ENCODE measurements at regions not wholly inside any gene's neighbourhood (a gene's known extent, or its start where the extent isn't known, plus 50 kb on each side); places are given as distances from the start of the nearest gene placed in this dataset.
"Not testable (repeated sequence)": the region's sequence is repeated elsewhere in the genome, so short reads cannot be mapped to it uniquely, and the experiment has no call there.

- H3K4me2 ChIP-seq (ENCODE audit: low read length), result no peak overlapping the region
- no peak overlapping the region for H3K27ac ChIP-seq (ENCODE audit: low read length)
- H4K20me1 ChIP-seq (ENCODE audit: low read length), result no peaks in the 10 kb centered on the region
- CTCF ChIA-PET, result interaction anchor here (0.5 kb wide), 1 partner anchor 156 kb away, joined by 4 read pairs; no protein-coding TSS in a partner anchor
- ATAC-seq (no peak), DNase-seq (no peak)
- POLR2A ChIA-PET (ENCODE audit: unreplicated experiment), result no interaction called here
- H3K9me3 ChIP-seq (ENCODE audit: low read length), result no peaks in the 10 kb centered on the region
- no TSS peak for BruUV-seq (replicated peaks)
- H2AFZ ChIP-seq (ENCODE audit: low read length), result no peak overlapping the region
- TF ChIP-seq EZH2 (IDR thresholded peaks at IDR 0.05; ENCODE audit: low read length, unreplicated experiment) (no peak), EZH2phosphoT487 (IDR thresholded peaks at IDR 0.05; ENCODE audit: borderline replicate concordance, low read length) (no peak), CTCF (conservative IDR thresholded peaks at IDR 0.05; ENCODE audit: low read depth, low read length) (no peak)
- H3K9me2 ChIP-seq (replicated peaks; ENCODE audit: low read length), result no peaks in the 10 kb centered on the region
- H3K79me2 ChIP-seq (ENCODE audit: low read length), result no peaks in the 10 kb centered on the region
- H3K4me3 ChIP-seq (ENCODE audit: low read length), result no peak overlapping the region
- no peaks in the 10 kb centered on the region for H3K36me3 ChIP-seq (ENCODE audit: low read depth, low read length)
- no peaks in the 10 kb centered on the region for H3F3A ChIP-seq (ENCODE audit: low read length, unreplicated experiment)
- H3K27me3 ChIP-seq (ENCODE audit: low read length), result no peaks in the 10 kb centered on the region
- no peaks in the 10 kb centered on the region for H3K4me1 ChIP-seq (ENCODE audit: insufficient read depth, low read length)
- intact Hi-C loops (cut with micrococcal nuclease), result loop anchor here (10.0 kb wide), 1 partner anchor 151 kb away; no protein-coding TSS in a partner anchor
- H3K9ac ChIP-seq (ENCODE audit: low read length), result no peak overlapping the region
Measured at GRCh38 chr13:38073931-38074330, 204.4 kb upstream of the TRPC4 start.

- no peak overlapping the region for H3K4me2 ChIP-seq (ENCODE audit: low read length)
- no peak overlapping the region for H3K9ac ChIP-seq (ENCODE audit: low read length)
- H3K4me1 ChIP-seq (ENCODE audit: insufficient read depth, low read length), result no peaks in the 10 kb centered on the region
- no peaks in the 10 kb centered on the region for H3K9me3 ChIP-seq (ENCODE audit: low read length)
- H3K79me2 ChIP-seq (ENCODE audit: low read length), result no peaks in the 10 kb centered on the region
- H3F3A ChIP-seq (ENCODE audit: low read length, unreplicated experiment), result no peaks in the 10 kb centered on the region
- no peaks in the 10 kb centered on the region for H3K9me2 ChIP-seq (replicated peaks; ENCODE audit: low read length)
- ChIA-PET CTCF (no interaction called here), POLR2A (ENCODE audit: unreplicated experiment) (no interaction called here)
- intact Hi-C loops (cut with micrococcal nuclease), result loop anchor here (10.0 kb wide), 1 partner anchor 152 kb away; no protein-coding TSS in a partner anchor
- no peak overlapping the region for H2AFZ ChIP-seq (ENCODE audit: low read length)
- H3K4me3 ChIP-seq (ENCODE audit: low read length), result no peak overlapping the region
- H3K27me3 ChIP-seq (ENCODE audit: low read length), result no peaks in the 10 kb centered on the region
- BruUV-seq (replicated peaks), result no TSS peak
- DNase-seq, result no peak
- ATAC-seq, result no peak
- H4K20me1 ChIP-seq (ENCODE audit: low read length), result no peaks in the 10 kb centered on the region
- TF ChIP-seq EZH2phosphoT487 (IDR thresholded peaks at IDR 0.05; ENCODE audit: borderline replicate concordance, low read length), result no peak
- TF ChIP-seq CTCF (conservative IDR thresholded peaks at IDR 0.05; ENCODE audit: low read depth, low read length), result no peak
- no peak for TF ChIP-seq EZH2 (IDR thresholded peaks at IDR 0.05; ENCODE audit: low read length, unreplicated experiment)
- H3K36me3 ChIP-seq (ENCODE audit: low read depth, low read length), result no peaks in the 10 kb centered on the region
- H3K27ac ChIP-seq (ENCODE audit: low read length), result no peak overlapping the region
Measured at GRCh38 chr13:38072696-38073095, 203.1 kb upstream of the TRPC4 start.

- intact Hi-C loops (cut with micrococcal nuclease), result loop anchor here (10.0 kb wide), 1 partner anchor 153 kb away; no protein-coding TSS in a partner anchor
- H3F3A ChIP-seq (ENCODE audit: low read length, unreplicated experiment); H4K20me1 ChIP-seq (ENCODE audit: low read length); H3K9me2 ChIP-seq (replicated peaks; ENCODE audit: low read length); H3K4me2 ChIP-seq (ENCODE audit: low read length); H2AFZ ChIP-seq (ENCODE audit: low read length); CTCF ChIA-PET; DNase-seq; H3K27ac ChIP-seq (ENCODE audit: low read length); H3K4me3 ChIP-seq (ENCODE audit: low read length); BruUV-seq (replicated peaks); H3K9ac ChIP-seq (ENCODE audit: low read length); H3K36me3 ChIP-seq (ENCODE audit: low read depth, low read length); ATAC-seq; H3K4me1 ChIP-seq (ENCODE audit: insufficient read depth, low read length); H3K9me3 ChIP-seq (ENCODE audit: low read length); H3K79me2 ChIP-seq (ENCODE audit: low read length); H3K27me3 ChIP-seq (ENCODE audit: low read length); POLR2A ChIA-PET (ENCODE audit: unreplicated experiment): not testable (repeated sequence)
Measured at GRCh38 chr13:38071340-38071739, 201.8 kb upstream of the TRPC4 start.

Data from PC-3 (cell line).